A673 (cell line): ENCODE measurements at regions not wholly inside any gene's neighbourhood (a gene's known extent, or its start where the extent isn't known, plus 50 kb on each side); places are given as distances from the start of the nearest gene placed in this dataset.

Source experiments
- CTCF ChIP-seq: fragments of 300-800, 200-600 bp; sonication (generic); conservative IDR thresholded peaks from 2 replicates; pipeline ENCODE4 v1.5.1; 2017; ENCODE audit warnings: low read depth, mild to moderate bottlenecking, antibody characterized with exemption, low read length, moderate library complexity, mixed read lengths
- EZH2 ChIP-seq: fragments of 200-600 bp; sonication (generic); IDR thresholded peaks from 2 replicates; pipeline ENCODE4 v1.6.1; 2017; ENCODE audit warnings: borderline replicate concordance, low read depth, mild to moderate bottlenecking, mixed read lengths, antibody characterized with exemption, low read length; ENCODE audit not compliant: poor library complexity, severe bottlenecking

DNA sequence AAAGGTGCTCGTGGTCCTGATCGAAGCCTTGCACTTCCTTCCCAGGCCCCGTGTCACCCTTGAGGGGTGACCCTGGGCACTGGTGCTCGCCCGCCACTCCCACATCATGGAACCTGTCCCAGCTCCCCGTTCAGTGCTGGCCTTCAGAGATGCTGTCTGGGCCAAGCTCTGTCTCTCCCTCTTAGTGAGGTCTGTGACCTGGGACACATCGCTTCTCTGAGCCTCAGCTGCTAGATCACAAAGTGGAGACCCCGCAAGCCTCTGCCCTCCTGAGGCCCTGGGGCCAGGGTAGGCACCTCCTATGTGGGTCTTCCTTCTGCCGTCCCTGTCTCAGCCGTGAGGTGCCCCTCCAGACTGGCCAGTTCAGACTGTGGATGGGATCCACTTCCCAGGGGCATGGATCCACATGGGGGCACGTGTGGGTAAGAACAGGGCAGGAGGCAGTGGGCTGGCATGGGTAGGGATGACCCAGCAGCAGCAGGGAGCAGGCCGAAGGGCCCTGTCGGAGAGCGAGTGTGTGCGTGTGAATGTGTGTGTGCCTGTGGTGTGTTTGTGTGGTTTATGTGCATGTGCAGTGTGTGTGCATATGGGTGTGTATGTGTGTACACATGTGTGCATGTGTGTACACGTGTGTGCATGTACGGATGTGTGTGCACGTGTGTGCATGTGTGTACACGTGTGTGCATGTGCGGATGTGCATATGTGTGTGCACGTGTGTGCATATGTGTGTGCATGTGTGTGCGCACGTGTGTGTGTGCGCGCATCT lies 1073.7 kb downstream of the BRD1 start:
- TF ChIP-seq CTCF, result no peak
- no peak for TF ChIP-seq EZH2
